ENCODE measurements at regions not wholly inside any gene's neighbourhood (a gene's known extent, or its start where the extent isn't known, plus 50 kb on each side); places are given as distances from the start of the nearest gene placed in this dataset.
"Not testable (repeated sequence)": the region's sequence is repeated elsewhere in the genome, so short reads cannot be mapped to it uniquely, and the experiment has no call there.

DNA sequence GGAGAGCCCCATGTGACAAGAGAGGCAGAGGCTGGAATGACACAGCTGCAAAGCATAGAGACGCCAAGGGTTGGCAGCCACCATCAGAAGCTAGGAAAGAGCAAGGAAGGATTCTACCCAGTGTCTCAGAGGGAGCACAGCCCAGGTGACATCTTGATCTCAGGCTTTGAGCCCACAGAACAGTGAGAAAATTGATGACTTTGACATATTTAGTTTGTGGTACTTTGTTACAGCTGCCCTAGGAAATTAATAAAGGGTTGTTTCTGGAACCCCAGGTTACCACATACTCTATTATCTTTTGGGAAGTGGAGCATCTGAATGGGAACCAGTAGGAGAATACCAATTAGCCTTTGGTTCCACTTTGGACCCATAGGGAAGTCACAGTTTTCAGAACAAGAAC lies 231.7 kb downstream of the ZNF621 start:
- DNase-seq = no peak

GRCh38 chr3:40762771-40763170 lies 238.0 kb downstream of the ZNF621 start:
- DNase-seq = not testable (repeated sequence)

DNA sequence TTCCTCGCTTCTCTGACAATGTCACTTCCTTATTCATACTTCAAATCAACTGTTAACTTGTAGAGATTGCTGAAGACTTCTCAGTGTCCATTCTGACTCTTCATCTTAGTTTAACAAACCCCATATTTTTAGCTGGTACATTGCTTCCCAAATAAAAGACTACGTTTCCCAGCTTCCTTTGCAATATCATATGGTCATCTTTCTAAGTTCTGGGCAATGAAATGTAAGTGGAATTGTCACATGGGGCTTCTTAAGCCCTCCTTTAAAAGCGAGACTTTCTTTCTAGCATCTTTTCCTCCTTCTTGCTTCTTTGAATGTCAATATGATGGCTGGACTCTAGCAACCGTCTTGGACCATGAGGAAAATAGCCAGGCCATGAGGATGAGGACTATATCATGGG lies 239.0 kb downstream of the ZNF621 start:
- DNase-seq = no peak

DNA sequence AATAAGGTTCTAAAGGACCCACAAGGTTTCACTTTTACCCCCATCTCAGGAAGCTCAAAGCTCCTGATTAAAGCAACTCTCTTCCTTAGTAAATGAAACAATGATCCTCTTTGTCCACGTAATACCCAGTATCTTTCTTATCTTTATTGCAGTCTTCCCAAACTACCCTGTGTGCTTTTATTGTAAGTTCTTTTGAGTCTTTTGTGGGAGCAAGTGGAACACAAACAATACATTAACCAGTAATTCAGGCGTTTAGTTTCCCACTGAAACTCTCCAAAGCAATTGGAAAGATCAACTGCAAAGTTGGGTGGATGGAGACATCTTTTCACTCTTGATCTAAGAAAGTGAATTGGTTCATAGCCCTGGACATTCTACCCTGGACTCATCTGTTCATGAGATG lies 240.0 kb downstream of the ZNF621 start:
- DNase-seq = no peak

- no peak for DNase-seq
These were observed 241.1 kb downstream of the ZNF621 start for GRCh38 chr3:40765884-40766283.

- DNase-seq = no peak
These were observed 241.6 kb downstream of the ZNF621 start for GRCh38 chr3:40766396-40766795.

GRCh38 chr3:40768046-40768445 lies 243.3 kb downstream of the ZNF621 start:
- no peak for DNase-seq

GRCh38 chr3:40768536-40768935 lies 243.8 kb downstream of the ZNF621 start:
- DNase-seq = no peak

GRCh38 chr3:40770061-40770460 lies 245.3 kb downstream of the ZNF621 start:
- no peak for DNase-seq

- DNase-seq = no peak
These were observed 246.4 kb downstream of the ZNF621 start for GRCh38 chr3:40771112-40771511.

- no peak for DNase-seq
These were observed 254.3 kb downstream of the ZNF621 start for GRCh38 chr3:40779039-40779438.

- DNase-seq = no peak
These were observed 255.6 kb downstream of the ZNF621 start for GRCh38 chr3:40780291-40780924.

DNA sequence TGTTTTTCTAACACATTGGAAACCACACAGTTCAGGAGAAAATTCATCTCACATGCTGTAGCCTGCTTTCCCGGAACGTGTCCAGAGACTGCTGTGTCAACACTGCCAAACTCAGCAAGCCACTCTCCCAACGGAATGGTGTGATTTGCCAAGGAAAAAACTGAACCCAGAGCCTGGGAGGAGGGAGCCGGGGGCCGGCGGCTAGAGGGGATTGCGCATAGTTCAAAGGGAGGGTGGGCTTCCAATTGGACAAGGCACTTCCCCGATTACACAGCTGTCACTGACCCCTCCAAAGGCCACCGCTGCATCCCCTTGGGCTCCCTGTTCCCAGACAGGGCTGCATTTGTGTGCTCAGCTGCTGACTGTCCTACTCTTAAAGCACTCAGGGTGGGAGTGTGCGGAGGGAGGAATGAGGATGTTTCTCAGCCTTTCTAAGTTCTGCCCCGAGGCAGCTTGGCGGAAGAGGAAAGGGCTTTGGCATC lies 256.2 kb downstream of the ZNF621 start:
- no peak for DNase-seq

GRCh38 chr3:40782111-40782721 lies 257.5 kb downstream of the ZNF621 start:
- DNase-seq = no peak

DNA sequence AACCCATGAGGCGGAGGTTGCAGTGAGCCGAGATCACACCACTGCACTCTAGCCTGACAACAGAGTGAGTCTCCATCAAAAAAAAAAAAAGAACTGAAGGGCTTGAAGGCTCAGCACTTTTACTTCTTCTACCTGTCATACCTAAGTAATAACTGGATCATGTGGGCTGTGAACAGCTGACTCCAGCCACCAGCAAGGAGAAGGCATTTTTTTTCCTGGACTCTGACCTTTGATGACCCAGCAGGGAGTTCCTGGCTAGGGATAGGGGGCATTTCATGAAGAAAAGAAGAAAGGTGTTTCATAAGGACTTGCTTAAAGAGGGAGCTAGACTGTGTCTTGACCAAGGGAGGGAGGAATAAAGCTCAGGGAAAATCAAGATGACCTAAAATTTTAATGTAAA lies 266.0 kb downstream of the ZNF621 start:
- DNase-seq = no peak

DNA sequence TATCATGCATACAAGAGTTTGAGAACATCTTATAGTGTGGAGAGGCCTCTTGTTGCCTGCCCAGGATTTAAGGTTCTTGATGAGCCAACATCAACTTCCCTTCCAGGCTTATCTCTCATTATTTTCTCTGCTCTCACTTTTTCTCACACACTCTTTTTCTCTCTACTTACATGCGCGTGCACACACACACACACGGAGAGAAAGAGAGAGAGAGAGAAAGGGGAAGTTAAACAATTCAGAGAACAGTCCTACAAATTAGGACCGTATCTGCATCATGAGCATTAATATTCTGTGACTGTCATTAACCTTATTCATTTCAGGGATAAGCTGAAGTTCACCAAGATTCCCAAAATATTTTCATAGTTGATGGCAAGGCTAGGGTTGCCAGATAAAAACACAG lies 269.0 kb downstream of the ZNF621 start:
- DNase-seq = no peak

DNA sequence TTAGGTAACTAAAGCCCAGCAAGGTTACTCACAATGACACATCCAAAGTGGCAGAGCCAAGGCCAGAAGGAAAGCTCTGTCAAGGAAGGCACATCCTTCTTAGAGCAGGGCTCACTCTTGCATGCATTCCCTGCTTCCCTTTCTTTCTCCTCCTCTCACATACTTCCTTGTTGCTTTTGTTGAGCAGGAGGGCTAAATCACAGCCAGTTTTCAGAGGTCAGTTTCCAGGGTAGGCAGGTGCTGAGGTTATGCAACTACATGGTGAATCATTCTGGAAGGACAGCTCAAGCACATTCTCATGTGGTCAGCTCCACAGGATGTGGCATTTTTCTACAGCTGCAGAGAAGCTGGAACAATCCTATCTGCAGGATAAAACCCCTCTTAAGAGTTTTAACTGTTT lies 275.6 kb downstream of the ZNF621 start:
- no peak for DNase-seq

DNA sequence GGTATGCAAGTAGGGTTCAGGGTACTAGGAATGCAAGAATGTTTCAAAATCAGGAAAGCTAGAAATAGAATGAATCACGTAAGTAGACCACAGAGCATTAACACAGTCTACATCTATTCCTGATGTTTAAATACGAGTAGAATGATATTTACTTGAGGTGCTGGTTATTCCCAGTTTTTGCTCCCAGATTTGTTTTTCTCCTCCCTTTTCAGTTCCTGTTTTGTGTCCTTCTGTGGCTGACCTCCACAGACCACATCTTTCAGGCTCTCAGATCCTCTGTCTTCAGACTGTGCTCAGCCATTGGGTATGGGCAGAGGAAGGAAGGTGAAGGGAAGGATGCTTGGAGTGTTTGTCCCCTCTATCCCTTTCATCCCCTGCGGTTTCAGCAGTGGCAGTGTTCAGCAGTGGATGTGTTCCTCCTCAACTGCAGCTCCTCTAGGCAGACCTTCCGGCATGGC lies 276.6 kb downstream of the ZNF621 start:
- no peak for DNase-seq

DNA sequence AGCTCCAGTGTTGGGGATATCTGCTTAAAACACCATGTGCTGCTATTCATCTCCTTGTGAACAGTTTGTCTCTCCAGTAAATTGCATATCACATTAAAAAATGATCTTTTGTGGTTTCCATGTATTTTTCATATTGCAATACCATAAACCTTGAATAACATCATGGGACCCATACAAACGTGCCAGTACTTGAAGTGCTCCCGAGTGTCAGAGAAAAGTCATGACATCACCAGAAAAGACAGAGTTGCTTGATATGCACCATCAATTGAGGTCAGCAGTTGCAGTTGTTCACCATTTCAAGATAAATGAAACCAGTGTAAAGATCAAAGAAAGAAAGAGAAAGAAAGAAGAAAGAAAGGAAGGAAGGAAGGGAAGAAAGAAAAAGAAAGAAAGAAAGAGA lies 278.6 kb downstream of the ZNF621 start:
- no peak for DNase-seq

DNA sequence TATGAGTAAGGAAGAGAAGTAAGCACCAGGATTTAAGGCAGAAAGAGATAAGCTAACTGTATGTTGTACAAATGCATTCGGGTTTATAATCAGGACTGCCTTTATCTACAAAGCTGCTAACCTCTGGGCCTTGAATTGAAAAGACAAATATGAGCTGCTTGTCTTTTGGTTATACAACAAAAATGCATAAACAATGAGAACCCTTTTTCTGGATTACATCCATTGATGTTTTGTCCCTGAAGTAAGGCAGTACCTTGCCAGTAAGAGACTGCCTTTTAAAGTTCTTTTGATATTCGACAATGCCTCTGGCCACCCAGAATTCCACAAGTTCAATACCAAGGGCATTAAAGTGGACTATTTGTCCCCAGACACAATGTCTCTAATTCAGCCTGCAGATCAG lies 280.7 kb downstream of the ZNF621 start:
- no peak for DNase-seq

DNA sequence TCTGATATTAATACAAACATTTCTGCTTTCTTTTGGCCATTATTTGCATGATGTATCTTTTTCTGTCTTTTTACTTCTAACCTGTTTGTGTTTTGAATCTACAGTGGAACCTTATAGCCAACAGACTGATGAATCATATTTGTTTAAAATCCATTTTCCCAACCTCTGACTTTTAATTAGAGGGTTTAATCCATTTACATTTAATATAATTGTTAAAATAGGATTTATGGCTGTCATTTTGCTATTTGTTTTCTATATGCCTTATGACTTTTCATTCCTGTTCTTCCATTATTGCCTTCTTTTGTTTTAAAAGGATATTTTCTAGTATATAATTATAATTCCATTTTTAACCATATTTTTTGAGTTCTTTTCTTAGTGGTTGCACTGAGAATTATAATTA lies 286.1 kb downstream of the ZNF621 start:
- DNase-seq = no peak

GRCh38 chr3:40817017-40817416 lies 292.3 kb downstream of the ZNF621 start:
- no peak for DNase-seq

GRCh38 chr3:40821315-40821714 lies 296.6 kb downstream of the ZNF621 start:
- DNase-seq = no peak

DNA sequence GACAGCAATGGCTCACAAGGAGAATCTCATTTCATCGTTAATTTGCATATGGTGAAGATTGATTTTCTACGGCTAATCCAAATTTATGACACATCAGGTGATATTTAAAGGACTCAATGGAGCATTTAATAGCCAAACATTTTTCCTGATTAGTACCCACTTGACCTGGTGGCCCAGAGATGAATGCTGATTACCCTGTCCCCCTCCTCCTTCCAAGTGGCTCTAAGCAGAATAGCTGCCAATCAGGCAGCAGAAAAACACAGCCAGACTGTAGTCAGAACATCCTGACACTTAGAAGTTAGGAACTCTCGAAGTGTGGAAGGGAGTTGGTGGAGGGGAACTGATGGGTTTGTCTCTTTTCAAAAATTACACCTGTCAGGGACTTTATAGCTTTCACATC lies 302.5 kb downstream of the ZNF621 start:
- DNase-seq = no peak
